A204.1 (cell line): ENCODE measurements at regions not wholly inside any gene's neighbourhood (a gene's known extent, or its start where the extent isn't known, plus 50 kb on each side); places are given as distances from the start of the nearest gene placed in this dataset.
"Not testable (repeated sequence)": the region's sequence is repeated elsewhere in the genome, so short reads cannot be mapped to it uniquely, and the experiment has no call there.

ENCODE experiments used
- FAIRE-seq: peaks from 2 replicates; lab custom pipeline; 2012; peaks lifted over from hg19 to GRCh38; lab: Jason Lieb, UNC

GRCh38 chr10:125451319-125451718, 231.6 kb downstream of the TEX36 start:
- no peak for FAIRE-seq

- FAIRE-seq, result no peak
Measured at GRCh38 chr10:125450218-125450617, 232.7 kb downstream of the TEX36 start.

GRCh38 chr10:125449571-125449970, 233.4 kb downstream of the TEX36 start:
- FAIRE-seq, result no peak

GRCh38 chr10:125448596-125448995, 234.4 kb downstream of the TEX36 start:
- no peak for FAIRE-seq

- FAIRE-seq, result no peak
Measured at GRCh38 chr10:125444790-125445189, 238.2 kb downstream of the TEX36 start.

- FAIRE-seq, result no peak
Measured at GRCh38 chr10:125442856-125443540, 240.0 kb downstream of the TEX36 start.

- FAIRE-seq, result no peak
Measured at GRCh38 chr10:125441151-125441550, 241.8 kb downstream of the TEX36 start.

- FAIRE-seq, result no peak
Measured at GRCh38 chr10:125431149-125431548, 251.8 kb downstream of the TEX36 start.

- FAIRE-seq, result no peak
Measured at GRCh38 chr10:125428054-125428453, 254.9 kb downstream of the TEX36 start.

GRCh38 chr10:125424191-125424847, 258.6 kb downstream of the TEX36 start:
- FAIRE-seq, result no peak

GRCh38 chr10:125423569-125423968, 259.4 kb downstream of the TEX36 start:
- no peak for FAIRE-seq

GRCh38 chr10:125419831-125420230, 259.5 kb upstream of the CTBP2 start:
- FAIRE-seq, result no peak

GRCh38 chr10:125419146-125419545, 258.8 kb upstream of the CTBP2 start:
- FAIRE-seq, result no peak

GRCh38 chr10:125417605-125418004, 257.2 kb upstream of the CTBP2 start:
- no peak for FAIRE-seq

GRCh38 chr10:125415964-125416363, 255.6 kb upstream of the CTBP2 start:
- FAIRE-seq, result no peak

GRCh38 chr10:125415006-125415633, 254.8 kb upstream of the CTBP2 start:
- no peak for FAIRE-seq

- no peak for FAIRE-seq
Measured at GRCh38 chr10:125411724-125412123, 251.4 kb upstream of the CTBP2 start.

- no peak for FAIRE-seq
Measured at GRCh38 chr10:125409756-125410155, 249.4 kb upstream of the CTBP2 start.

- FAIRE-seq, result no peak
Measured at GRCh38 chr10:125407557-125407956, 247.2 kb upstream of the CTBP2 start.

GRCh38 chr10:125407000-125407502, 246.7 kb upstream of the CTBP2 start:
- FAIRE-seq, result no peak

GRCh38 chr10:125404902-125405301, 244.5 kb upstream of the CTBP2 start:
- FAIRE-seq, result not testable (repeated sequence)

- FAIRE-seq, result no peak
Measured at GRCh38 chr10:125401462-125401861, 241.1 kb upstream of the CTBP2 start.

GRCh38 chr10:125399289-125399688, 238.9 kb upstream of the CTBP2 start:
- FAIRE-seq, result no peak
